ENCODE measurements at regions not wholly inside any gene's neighbourhood (a gene's known extent, or its start where the extent isn't known, plus 50 kb on each side); places are given as distances from the start of the nearest gene placed in this dataset.

- Histone ChIP-seq H3K27ac (ENCODE audit: low read depth, low read length) (no peak overlapping the region), H3K9me3 (ENCODE audit: insufficient read depth, low read depth, low read length) (no peaks in the 10 kb centered on the region), H3K27me3 (ENCODE audit: insufficient read depth, low read length) (peaks cover 60% of the 10 kb centered on the region), H3K36me3 (ENCODE audit: insufficient read depth, low read length) (no peaks in the 10 kb centered on the region), H3K9ac (ENCODE audit: low read depth, low read length) (no peak overlapping the region), H3K4me1 (ENCODE audit: insufficient read depth, low read length) (no peaks in the 10 kb centered on the region), H3K4me3 (ENCODE audit: low read length) (no peak overlapping the region)
- WGBS: 94% methylated on average over 3 of the region's 3 CpGs
Measured at GRCh38 chr20:21873291-21873690, 167.8 kb downstream of the PAX1 start.

DNA sequence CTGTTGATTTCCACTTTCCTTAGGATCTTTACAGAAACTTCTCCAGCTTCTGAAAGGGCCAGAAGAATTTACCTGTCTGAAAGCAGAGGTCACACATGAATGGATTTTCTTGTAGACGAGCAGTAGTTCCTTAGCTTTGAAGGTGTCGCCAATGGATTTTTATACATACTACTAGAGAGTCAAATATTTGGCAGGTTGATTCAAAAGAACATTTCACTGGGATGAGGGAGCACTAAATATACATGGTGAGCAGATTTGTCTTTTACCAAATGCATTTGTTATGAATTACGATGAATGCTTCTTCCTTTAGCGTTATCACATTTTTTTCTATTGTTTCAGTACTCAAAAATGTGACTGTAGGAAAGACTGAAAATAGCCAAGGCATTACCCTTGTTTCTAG lies 162.3 kb downstream of the PAX1 start:
- Histone ChIP-seq H3K9ac (ENCODE audit: low read depth, low read length) (no peak overlapping the region), H3K4me3 (ENCODE audit: low read length) (no peak overlapping the region), H3K27me3 (ENCODE audit: insufficient read depth, low read length) (peaks cover 82% of the 10 kb centered on the region), H3K9me3 (ENCODE audit: insufficient read depth, low read depth, low read length) (no peaks in the 10 kb centered on the region), H3K4me1 (ENCODE audit: insufficient read depth, low read length) (no peaks in the 10 kb centered on the region), H3K36me3 (ENCODE audit: insufficient read depth, low read length) (no peaks in the 10 kb centered on the region), H3K27ac (ENCODE audit: low read depth, low read length) (no peak overlapping the region)
- 97% methylated on average over 3 of the region's 4 CpGs for WGBS

DNA sequence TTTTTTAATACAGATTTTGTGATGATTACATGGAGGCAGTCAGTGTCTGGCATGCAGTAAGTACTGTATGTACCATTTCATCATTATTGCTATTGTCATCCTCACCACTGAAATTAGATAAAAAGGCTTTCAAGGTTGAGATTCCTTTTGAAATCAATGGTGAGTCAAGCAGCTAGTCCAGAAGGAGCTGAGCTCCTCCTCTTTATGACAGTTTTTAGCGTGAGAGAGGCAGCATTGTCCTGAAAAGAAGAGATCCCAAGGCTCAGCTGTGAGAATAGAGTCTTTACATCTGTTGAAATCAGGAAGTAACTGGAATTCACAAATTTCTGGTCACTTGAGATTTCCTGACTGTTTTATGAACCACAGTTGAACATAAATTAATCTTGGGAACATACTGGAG lies 161.9 kb downstream of the PAX1 start:
- WGBS: 83% methylated on average over 1 of the region's 1 CpG
- Histone ChIP-seq H3K4me1 (ENCODE audit: insufficient read depth, low read length) (0 out of 2 replicates have a peak, but pooled peaks cover 3% of the 10 kb centered on the region), H3K27ac (ENCODE audit: low read depth, low read length) (no peak overlapping the region), H3K9ac (ENCODE audit: low read depth, low read length) (no peak overlapping the region), H3K9me3 (ENCODE audit: insufficient read depth, low read depth, low read length) (no peaks in the 10 kb centered on the region), H3K4me3 (ENCODE audit: low read length) (no peak overlapping the region), H3K36me3 (ENCODE audit: insufficient read depth, low read length) (no peaks in the 10 kb centered on the region), H3K27me3 (ENCODE audit: insufficient read depth, low read length) (peaks cover 78% of the 10 kb centered on the region)

DNA sequence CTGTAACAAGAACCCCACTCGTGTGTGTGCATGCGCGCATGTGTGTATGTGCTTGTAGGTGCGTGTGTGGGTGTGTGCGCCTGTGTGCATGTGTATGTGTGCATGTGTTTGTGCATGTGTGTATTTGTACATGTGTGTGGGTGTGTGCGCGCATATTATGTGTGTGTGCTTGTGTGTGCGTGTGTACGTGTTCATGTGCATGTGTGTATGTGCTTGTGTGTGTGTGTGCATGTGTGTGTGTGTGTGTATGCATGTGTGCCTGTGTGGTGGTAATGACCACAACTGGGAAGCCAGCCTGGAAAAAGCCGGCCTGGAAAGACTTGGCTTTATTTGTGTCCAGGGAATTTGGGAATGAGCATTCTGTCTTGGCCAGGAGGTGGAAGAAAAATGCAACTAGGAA lies 157.5 kb downstream of the PAX1 start:
- Histone ChIP-seq H3K4me3 (ENCODE audit: low read length) (no peak overlapping the region), H3K9me3 (ENCODE audit: insufficient read depth, low read depth, low read length) (no peaks in the 10 kb centered on the region), H3K9ac (ENCODE audit: low read depth, low read length) (no peak overlapping the region), H3K36me3 (ENCODE audit: insufficient read depth, low read length) (no peaks in the 10 kb centered on the region), H3K4me1 (ENCODE audit: insufficient read depth, low read length) (0 out of 2 replicates have a peak, but pooled peaks cover 7% of the 10 kb centered on the region), H3K27ac (ENCODE audit: low read depth, low read length) (no peak overlapping the region), H3K27me3 (ENCODE audit: insufficient read depth, low read length) (peaks cover 37% of the 10 kb centered on the region)
- 95% methylated on average over 10 of the region's 10 CpGs for WGBS

DNA sequence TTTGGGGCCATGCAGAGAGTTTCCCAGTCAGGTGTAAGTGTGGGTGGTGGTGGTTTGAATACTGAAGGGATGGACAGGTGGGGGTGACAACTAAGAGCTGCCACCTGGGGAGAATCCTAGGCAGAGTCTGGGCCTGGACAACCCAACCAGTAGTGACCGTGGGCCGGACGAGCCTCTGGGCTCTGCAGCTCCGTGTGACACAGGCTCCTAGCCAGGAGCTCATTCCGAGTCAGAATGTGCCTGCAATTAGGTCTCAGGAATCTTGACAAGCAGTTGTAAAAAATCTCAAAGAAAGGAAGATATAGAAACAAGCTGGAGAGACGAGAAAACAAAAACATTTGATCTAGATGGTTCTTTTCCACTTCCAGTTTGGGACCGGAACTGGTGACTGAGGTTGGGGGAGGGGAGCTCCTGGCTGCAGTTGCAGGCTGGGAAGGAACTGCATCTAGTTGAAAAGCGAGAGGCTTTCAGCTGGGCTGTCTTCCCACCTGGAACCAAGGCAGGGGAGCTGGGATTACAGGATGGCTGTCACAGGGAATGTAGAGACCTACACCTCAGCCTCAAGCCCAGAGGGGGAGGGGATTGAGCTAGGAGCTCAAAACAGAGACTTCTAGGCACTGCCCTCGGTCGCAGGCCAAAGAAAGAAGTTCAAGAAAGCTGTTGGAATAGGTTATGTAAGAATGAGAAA lies 156.9 kb downstream of the PAX1 start:
- Histone ChIP-seq H3K36me3 (ENCODE audit: insufficient read depth, low read length) (no peaks in the 10 kb centered on the region), H3K27ac (ENCODE audit: low read depth, low read length) (no peak overlapping the region), H3K9ac (ENCODE audit: low read depth, low read length) (no peak overlapping the region), H3K4me1 (ENCODE audit: insufficient read depth, low read length) (0 out of 2 replicates have a peak, but pooled peaks cover 7% of the 10 kb centered on the region), H3K9me3 (ENCODE audit: insufficient read depth, low read depth, low read length) (no peaks in the 10 kb centered on the region), H3K4me3 (ENCODE audit: low read length) (no peak overlapping the region), H3K27me3 (ENCODE audit: insufficient read depth, low read length) (peaks cover 32% of the 10 kb centered on the region)
- WGBS: 74% methylated on average over 10 of the region's 10 CpGs

DNA sequence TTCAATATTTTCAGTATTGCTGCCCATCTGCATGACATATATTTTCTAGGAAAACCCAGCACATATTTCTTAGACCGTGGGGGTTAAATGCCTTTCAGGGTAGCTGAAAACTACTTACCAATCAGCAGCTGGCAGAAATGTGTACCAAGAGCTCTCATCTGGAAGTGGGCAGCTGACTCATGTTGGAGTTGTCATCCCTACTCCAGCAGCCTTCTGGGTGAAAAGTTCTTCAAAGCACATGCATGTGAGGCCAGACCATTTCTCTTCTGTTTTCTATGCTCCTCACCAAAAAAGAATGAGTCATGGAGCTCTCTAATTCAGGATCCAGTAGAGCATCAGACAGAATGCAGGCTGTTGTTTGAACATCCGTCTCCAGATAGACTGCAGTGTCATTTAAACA lies 135.5 kb downstream of the PAX1 start:
- Histone ChIP-seq H3K9me3 (ENCODE audit: insufficient read depth, low read depth, low read length) (peaks cover 4% of the 10 kb centered on the region; the same call in 1 of the 2 replicates), H3K4me1 (ENCODE audit: insufficient read depth, low read length) (no peaks in the 10 kb centered on the region), H3K36me3 (ENCODE audit: insufficient read depth, low read length) (no peaks in the 10 kb centered on the region), H3K9ac (ENCODE audit: low read depth, low read length) (no peak overlapping the region), H3K27me3 (ENCODE audit: insufficient read depth, low read length) (no peaks in the 10 kb centered on the region), H3K27ac (ENCODE audit: low read depth, low read length) (no peak overlapping the region), H3K4me3 (ENCODE audit: low read length) (no peak overlapping the region)
- WGBS: 98% methylated on average over 2 of the region's 2 CpGs

GRCh38 chr20:21839982-21840381 lies 134.5 kb downstream of the PAX1 start:
- Histone ChIP-seq H3K9me3 (ENCODE audit: insufficient read depth, low read depth, low read length) (peaks cover 4% of the 10 kb centered on the region; the same call in 1 of the 2 replicates), H3K27ac (ENCODE audit: low read depth, low read length) (no peak overlapping the region), H3K4me3 (ENCODE audit: low read length) (no peak overlapping the region), H3K9ac (ENCODE audit: low read depth, low read length) (no peak overlapping the region), H3K27me3 (ENCODE audit: insufficient read depth, low read length) (no peaks in the 10 kb centered on the region), H3K4me1 (ENCODE audit: insufficient read depth, low read length) (no peaks in the 10 kb centered on the region), H3K36me3 (ENCODE audit: insufficient read depth, low read length) (no peaks in the 10 kb centered on the region)
- 91% methylated on average over 12 of the region's 12 CpGs for WGBS

GRCh38 chr20:21836346-21836745 lies 130.9 kb downstream of the PAX1 start:
- no peaks in the 10 kb centered on the region for H3K4me1 ChIP-seq (ENCODE audit: insufficient read depth, low read length)
- no peak overlapping the region for H3K4me3 ChIP-seq (ENCODE audit: low read length)
- 69% methylated on average over 1 of the region's 1 CpG for WGBS
- H3K27ac ChIP-seq (ENCODE audit: low read depth, low read length): no peak overlapping the region
- H3K9ac ChIP-seq (ENCODE audit: low read depth, low read length): no peak overlapping the region
- no peaks in the 10 kb centered on the region for H3K36me3 ChIP-seq (ENCODE audit: insufficient read depth, low read length)
- no peaks in the 10 kb centered on the region for H3K9me3 ChIP-seq (ENCODE audit: insufficient read depth, low read depth, low read length)
- no peaks in the 10 kb centered on the region for H3K27me3 ChIP-seq (ENCODE audit: insufficient read depth, low read length)

DNA sequence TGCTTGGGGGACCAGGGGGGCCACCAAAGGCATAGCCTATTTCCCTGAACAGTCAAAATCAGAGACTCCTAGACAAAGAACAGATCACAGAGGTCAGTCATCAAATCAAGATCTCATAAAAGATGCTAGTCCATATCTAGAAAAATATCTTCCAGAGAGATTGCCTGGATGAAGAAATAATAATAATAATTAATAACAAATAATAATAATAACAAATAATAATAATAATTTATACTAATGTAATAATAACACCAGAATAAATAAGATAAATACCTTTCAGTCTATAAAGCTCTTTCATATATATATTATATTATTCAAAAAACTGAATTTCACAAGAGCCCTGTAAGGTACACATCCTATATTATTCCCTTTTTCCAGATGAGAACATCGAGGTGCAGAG lies 129.6 kb downstream of the PAX1 start:
- no peaks in the 10 kb centered on the region for H3K9me3 ChIP-seq (ENCODE audit: insufficient read depth, low read depth, low read length)
- WGBS: 100% methylated on average over 1 of the region's 1 CpG
- H3K4me3 ChIP-seq (ENCODE audit: low read length): no peak overlapping the region
- H3K9ac ChIP-seq (ENCODE audit: low read depth, low read length): no peak overlapping the region
- H3K27ac ChIP-seq (ENCODE audit: low read depth, low read length): no peak overlapping the region
- no peaks in the 10 kb centered on the region for H3K27me3 ChIP-seq (ENCODE audit: insufficient read depth, low read length)
- H3K4me1 ChIP-seq (ENCODE audit: insufficient read depth, low read length): no peaks in the 10 kb centered on the region
- H3K36me3 ChIP-seq (ENCODE audit: insufficient read depth, low read length): no peaks in the 10 kb centered on the region

- Histone ChIP-seq H3K36me3 (ENCODE audit: insufficient read depth, low read length) (no peaks in the 10 kb centered on the region), H3K4me3 (ENCODE audit: low read length) (no peak overlapping the region), H3K27me3 (ENCODE audit: insufficient read depth, low read length) (no peaks in the 10 kb centered on the region), H3K9ac (ENCODE audit: low read depth, low read length) (no peak overlapping the region), H3K27ac (ENCODE audit: low read depth, low read length) (no peak overlapping the region), H3K9me3 (ENCODE audit: insufficient read depth, low read depth, low read length) (no peaks in the 10 kb centered on the region), H3K4me1 (ENCODE audit: insufficient read depth, low read length) (peaks cover under 1% of the 10 kb centered on the region; the same call in 1 of the 2 replicates)
- WGBS: 87% methylated on average over 8 of the region's 8 CpGs
Measured at GRCh38 chr20:21832442-21833385, 127.2 kb downstream of the PAX1 start.

- Histone ChIP-seq H3K4me1 (ENCODE audit: insufficient read depth, low read length) (peaks cover 8% of the 10 kb centered on the region; the same call in 1 of the 2 replicates), H3K27me3 (ENCODE audit: insufficient read depth, low read length) (no peaks in the 10 kb centered on the region), H3K4me3 (ENCODE audit: low read length) (no peak overlapping the region), H3K9me3 (ENCODE audit: insufficient read depth, low read depth, low read length) (no peaks in the 10 kb centered on the region), H3K9ac (ENCODE audit: low read depth, low read length) (no peak overlapping the region), H3K36me3 (ENCODE audit: insufficient read depth, low read length) (no peaks in the 10 kb centered on the region), H3K27ac (ENCODE audit: low read depth, low read length) (no peak overlapping the region)
- WGBS: 72% methylated on average over 9 of the region's 9 CpGs
Measured at GRCh38 chr20:21826976-21827375, 121.5 kb downstream of the PAX1 start.

Data from HUES64 (cell line).